ENCODE measurements at regions not wholly inside any gene's neighbourhood (a gene's known extent, or its start where the extent isn't known, plus 50 kb on each side); places are given as distances from the start of the nearest gene placed in this dataset.

DNA sequence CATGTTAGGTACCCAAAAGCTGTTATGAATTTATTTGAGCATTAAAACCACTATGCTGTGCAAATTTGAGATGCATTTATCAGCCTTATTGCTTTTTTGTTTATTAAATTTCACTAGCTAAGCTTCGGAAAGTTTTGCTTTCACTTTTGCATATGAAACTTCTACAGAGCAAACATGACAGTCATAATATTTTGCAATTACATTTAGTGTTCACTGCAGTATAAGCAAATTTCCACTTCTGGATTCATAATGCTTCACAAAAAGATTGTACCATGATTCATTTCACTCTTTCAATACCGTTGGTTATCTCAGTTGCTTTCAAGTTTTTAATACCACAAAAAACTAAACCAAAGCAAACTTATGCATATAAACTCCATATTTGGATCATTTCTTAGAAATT is 228.7 kb upstream of the SLC8A1 start:
- TF ChIP-seq, protein P1, sequence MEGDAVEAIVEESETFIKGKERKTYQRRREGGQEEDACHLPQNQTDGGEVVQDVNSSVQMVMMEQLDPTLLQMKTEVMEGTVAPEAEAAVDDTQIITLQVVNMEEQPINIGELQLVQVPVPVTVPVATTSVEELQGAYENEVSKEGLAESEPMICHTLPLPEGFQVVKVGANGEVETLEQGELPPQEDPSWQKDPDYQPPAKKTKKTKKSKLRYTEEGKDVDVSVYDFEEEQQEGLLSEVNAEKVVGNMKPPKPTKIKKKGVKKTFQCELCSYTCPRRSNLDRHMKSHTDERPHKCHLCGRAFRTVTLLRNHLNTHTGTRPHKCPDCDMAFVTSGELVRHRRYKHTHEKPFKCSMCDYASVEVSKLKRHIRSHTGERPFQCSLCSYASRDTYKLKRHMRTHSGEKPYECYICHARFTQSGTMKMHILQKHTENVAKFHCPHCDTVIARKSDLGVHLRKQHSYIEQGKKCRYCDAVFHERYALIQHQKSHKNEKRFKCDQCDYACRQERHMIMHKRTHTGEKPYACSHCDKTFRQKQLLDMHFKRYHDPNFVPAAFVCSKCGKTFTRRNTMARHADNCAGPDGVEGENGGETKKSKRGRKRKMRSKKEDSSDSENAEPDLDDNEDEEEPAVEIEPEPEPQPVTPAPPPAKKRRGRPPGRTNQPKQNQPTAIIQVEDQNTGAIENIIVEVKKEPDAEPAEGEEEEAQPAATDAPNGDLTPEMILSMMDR (IDR thresholded peaks at IDR 0.05): no peak
- no peak for TF ChIP-seq POLR2AphosphoS5 (IDR thresholded peaks at IDR 0.05)
- TF ChIP-seq POLR2A (IDR thresholded peaks at IDR 0.05): no peak

All from stomach (tissue), 4 donors.